ENCODE measurements at regions not wholly inside any gene's neighbourhood (a gene's known extent, or its start where the extent isn't known, plus 50 kb on each side); places are given as distances from the start of the nearest gene placed in this dataset.

DNA sequence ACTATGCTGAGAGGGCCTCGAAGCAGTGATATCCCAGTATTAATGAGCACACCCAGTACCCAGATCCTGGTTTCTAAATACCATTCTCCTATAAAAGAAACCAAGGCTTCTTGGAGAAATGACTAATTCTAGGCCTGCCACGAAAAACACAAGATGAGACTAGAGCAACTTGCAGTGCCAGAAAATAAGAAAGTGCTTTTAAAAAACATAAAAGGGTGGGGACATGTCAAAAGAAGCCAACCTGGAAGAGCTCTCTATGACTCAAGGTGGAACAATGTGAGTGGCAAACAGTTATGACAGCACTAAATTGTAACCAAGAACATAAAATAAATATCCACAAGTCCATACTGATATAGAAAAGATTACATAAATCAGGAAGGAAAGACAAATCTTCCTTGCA, 153.2 kb upstream of the KCNJ18 start:
- TF ChIP-seq, protein P1, sequence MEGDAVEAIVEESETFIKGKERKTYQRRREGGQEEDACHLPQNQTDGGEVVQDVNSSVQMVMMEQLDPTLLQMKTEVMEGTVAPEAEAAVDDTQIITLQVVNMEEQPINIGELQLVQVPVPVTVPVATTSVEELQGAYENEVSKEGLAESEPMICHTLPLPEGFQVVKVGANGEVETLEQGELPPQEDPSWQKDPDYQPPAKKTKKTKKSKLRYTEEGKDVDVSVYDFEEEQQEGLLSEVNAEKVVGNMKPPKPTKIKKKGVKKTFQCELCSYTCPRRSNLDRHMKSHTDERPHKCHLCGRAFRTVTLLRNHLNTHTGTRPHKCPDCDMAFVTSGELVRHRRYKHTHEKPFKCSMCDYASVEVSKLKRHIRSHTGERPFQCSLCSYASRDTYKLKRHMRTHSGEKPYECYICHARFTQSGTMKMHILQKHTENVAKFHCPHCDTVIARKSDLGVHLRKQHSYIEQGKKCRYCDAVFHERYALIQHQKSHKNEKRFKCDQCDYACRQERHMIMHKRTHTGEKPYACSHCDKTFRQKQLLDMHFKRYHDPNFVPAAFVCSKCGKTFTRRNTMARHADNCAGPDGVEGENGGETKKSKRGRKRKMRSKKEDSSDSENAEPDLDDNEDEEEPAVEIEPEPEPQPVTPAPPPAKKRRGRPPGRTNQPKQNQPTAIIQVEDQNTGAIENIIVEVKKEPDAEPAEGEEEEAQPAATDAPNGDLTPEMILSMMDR (IDR thresholded peaks at IDR 0.05): no peak
- no peak for TF ChIP-seq POLR2AphosphoS5 (IDR thresholded peaks at IDR 0.05)
- no peak for TF ChIP-seq EP300 (IDR thresholded peaks at IDR 0.05)
- TF ChIP-seq POLR2A (IDR thresholded peaks at IDR 0.05): no peak
- no peak for DNase-seq
- Histone ChIP-seq H3K4me3 (no peak overlapping the region), H3K4me1 (peaks cover 0 to 11% (median 0%) of the 10 kb centered on the region in 4 donors), H3K36me3 (peaks cover 9 to 49% (median 23%) of the 10 kb centered on the region in 4 donors), H3K9me3 (peaks cover 0 to 21% (median 12%) of the 10 kb centered on the region in 4 donors), H3K27me3 (no peaks in the 10 kb centered on the region), H3K27ac (no peak overlapping the region)
- 38 to 65% (median 47%) methylated on average over 2 of the region's 2 CpGs for WGBS, 5 donors
- intact Hi-C loops (cut with DNase I; ENCODE audit: low total_unique reads): no loop called here

DNA sequence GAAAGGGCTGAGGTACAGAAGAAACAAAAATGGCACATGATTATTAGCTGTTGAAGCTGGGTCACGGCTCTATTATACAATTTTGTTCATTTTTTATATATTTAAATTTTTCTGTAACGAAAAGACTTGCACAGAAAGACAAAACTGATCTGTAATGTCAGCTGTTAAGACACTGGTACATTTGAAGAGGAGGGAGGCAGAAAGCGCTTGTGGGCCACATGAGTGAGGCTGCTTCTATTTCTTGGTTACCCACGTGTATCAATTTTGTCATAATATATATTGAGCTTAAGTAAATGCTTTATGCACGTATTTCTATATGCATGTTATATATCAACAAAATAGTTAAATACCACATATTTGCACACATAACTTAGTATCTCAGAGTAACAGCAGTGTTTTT, 151.8 kb upstream of the KCNJ18 start:
- intact Hi-C loops (cut with DNase I; ENCODE audit: low total_unique reads): no loop called here
- DNase-seq: no peak
- Histone ChIP-seq H3K4me1 (peaks cover 0 to 11% (median 0%) of the 10 kb centered on the region in 4 donors), H3K9me3 (peaks cover 0 to 21% (median 12%) of the 10 kb centered on the region in 4 donors), H3K4me3 (no peak overlapping the region), H3K27ac (no peak overlapping the region), H3K27me3 (no peaks in the 10 kb centered on the region), H3K36me3 (peaks cover 0 to 43% (median 13%) of the 10 kb centered on the region in 4 donors)
- no peak for TF ChIP-seq POLR2AphosphoS5 (IDR thresholded peaks at IDR 0.05)
- no peak for TF ChIP-seq EP300 (IDR thresholded peaks at IDR 0.05)
- TF ChIP-seq, protein P1 (IDR thresholded peaks at IDR 0.05): no peak
- TF ChIP-seq POLR2A (IDR thresholded peaks at IDR 0.05): no peak
- WGBS, 5 donors: 90 to 95% (median 91%) methylated on average over 5 of the region's 5 CpGs

DNA sequence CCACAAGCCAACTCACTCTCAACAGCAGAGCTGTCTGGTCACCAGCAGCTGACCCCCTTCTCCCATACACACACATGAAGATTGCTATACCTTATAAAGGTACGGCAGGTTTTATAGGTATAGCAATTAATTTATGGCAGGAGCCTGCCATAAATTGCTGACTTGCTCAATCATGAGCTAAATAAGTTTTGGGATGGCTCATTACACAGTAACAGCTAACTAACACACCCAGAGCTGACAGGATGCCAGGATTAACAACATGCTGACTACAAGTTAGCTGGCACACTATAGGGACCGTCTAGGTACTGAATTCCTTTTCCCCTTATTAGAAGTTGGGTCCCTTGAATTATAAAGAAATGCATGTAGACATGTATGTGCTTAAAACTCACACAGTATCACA, 150.3 kb upstream of the KCNJ18 start:
- no peak for DNase-seq
- 80 to 92% (median 86%) methylated on average over 2 of the region's 2 CpGs for WGBS, 5 donors
- TF ChIP-seq POLR2AphosphoS5 (IDR thresholded peaks at IDR 0.05): no peak
- TF ChIP-seq EP300 (IDR thresholded peaks at IDR 0.05): no peak
- TF ChIP-seq POLR2A (IDR thresholded peaks at IDR 0.05): no peak
- TF ChIP-seq, protein P1 (IDR thresholded peaks at IDR 0.05): no peak
- Histone ChIP-seq H3K9me3 (peaks cover 0 to 18% (median 12%) of the 10 kb centered on the region in 4 donors), H3K4me3 (no peak overlapping the region), H3K4me1 (peaks cover 0 to 11% (median 0%) of the 10 kb centered on the region in 4 donors), H3K27ac (no peak overlapping the region), H3K27me3 (no peaks in the 10 kb centered on the region), H3K36me3 (peaks cover 0 to 43% (median 16%) of the 10 kb centered on the region in 4 donors)
- intact Hi-C loops (cut with DNase I; ENCODE audit: low total_unique reads): no loop called here

DNA sequence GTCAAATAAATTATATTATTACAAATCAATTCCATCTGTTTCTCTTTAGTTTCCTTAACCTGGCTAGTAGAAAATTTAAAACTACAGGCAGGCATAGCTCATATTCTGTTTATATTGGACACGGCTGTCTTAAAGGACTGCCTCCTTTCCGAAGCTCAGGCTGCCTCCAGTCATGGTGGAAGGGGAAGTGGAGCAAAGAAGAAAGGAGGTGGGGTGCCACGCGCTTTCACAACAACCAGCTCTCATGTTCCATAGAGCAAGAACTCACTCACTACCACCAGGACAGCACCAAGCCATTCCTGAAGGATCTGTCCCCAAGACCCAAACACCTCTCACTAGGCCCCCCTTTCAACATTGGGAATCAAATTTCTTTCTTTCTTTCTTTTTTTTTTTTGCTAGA, 149.3 kb upstream of the KCNJ18 start:
- no peak for DNase-seq
- TF ChIP-seq, protein P1 (IDR thresholded peaks at IDR 0.05): no peak
- TF ChIP-seq EP300 (IDR thresholded peaks at IDR 0.05) (no peak), POLR2AphosphoS5 (IDR thresholded peaks at IDR 0.05) (no peak), POLR2A (IDR thresholded peaks at IDR 0.05) (no peak)
- Histone ChIP-seq H3K9me3 (peaks cover 0 to 11% (median 4%) of the 10 kb centered on the region in 4 donors), H3K4me1 (peaks cover 0 to 17% (median 1%) of the 10 kb centered on the region in 4 donors), H3K27me3 (no peaks in the 10 kb centered on the region), H3K36me3 (peaks cover 0 to 41% (median 16%) of the 10 kb centered on the region in 4 donors), H3K4me3 (no peak overlapping the region), H3K27ac (no peak overlapping the region)
- intact Hi-C loops (cut with DNase I; ENCODE audit: low total_unique reads): no loop called here
- WGBS, 5 donors: 78 to 90% (median 82%) methylated on average over 4 of the region's 4 CpGs

Data from stomach (tissue), 8 donors.